Activated CD4-positive, alpha-beta T cell treated with anti-CD3 and anti-CD28 coated beads, Interleukin-10, Interleukin-2, amounts not matched to agents 100 ng/mL and 50 ng/mL, durations not matched to agents 16 hours and 8 hours (primary cell): ENCODE measurements at regions not wholly inside any gene's neighbourhood (a gene's known extent, or its start where the extent isn't known, plus 50 kb on each side); places are given as distances from the start of the nearest gene placed in this dataset.

Experiments used
- DNase-seq: peaks from one replicate; pipeline ENCODE4 v3.0.0-alpha.2; 2020

- DNase-seq, result no peak
Measured at GRCh38 chr7:21030237-21030871, 243.7 kb upstream of the SP8 start.

GRCh38 chr7:21041252-21041651 is 254.6 kb upstream of the SP8 start:
- DNase-seq, result no peak

DNA sequence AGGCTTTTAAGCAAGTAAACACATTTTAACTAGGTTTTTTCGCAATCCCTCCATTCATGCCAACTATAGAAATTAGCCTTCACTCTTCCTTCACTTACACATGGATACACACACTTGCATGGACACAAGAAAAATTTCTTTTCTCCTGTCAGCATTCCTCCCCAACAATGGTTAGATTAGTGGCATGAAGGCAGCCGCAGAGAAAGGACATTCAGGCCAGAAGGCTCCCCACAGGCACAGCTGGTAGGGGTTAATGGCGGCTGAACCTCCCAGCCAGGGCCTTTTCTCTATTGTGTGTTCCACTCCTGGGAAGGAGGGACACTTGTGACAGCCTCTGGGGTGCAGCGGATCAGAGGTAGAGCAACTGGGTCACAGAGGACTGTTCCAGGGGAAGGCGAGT is 255.0 kb upstream of the SP8 start:
- DNase-seq, result no peak

- DNase-seq, result no peak
Measured at GRCh38 chr7:21044384-21044783, 257.7 kb upstream of the SP8 start.

DNA sequence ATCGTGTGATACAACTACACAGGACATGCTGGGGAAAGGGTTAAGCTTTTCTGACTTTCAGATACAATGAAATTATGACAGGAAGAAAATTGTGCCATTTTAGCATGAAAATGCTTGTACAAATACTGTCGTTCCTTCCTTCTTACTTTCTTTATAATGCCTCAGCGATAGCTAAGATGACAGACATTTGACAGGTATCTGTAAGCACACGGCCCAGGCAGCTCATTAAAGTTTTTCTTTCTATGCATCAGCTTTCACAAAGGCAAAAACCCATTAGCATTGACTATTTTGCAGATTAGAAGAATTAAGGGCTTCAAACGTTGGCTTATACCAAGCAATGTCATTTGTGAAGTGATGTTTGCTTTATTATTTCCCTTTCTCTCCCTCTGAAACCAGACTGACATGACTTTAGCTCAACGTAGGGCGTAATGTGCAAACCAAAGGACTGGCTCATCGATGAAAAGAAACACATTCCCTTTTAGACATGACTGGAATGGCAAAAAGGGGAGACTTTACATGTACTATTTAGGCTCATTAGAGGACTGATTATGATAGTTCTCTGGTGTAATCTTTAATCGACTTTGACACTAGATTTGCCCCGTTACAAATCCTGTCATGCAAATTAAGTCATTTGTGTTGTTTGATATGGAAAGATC is 258.4 kb upstream of the SP8 start:
- DNase-seq, result no peak

DNA sequence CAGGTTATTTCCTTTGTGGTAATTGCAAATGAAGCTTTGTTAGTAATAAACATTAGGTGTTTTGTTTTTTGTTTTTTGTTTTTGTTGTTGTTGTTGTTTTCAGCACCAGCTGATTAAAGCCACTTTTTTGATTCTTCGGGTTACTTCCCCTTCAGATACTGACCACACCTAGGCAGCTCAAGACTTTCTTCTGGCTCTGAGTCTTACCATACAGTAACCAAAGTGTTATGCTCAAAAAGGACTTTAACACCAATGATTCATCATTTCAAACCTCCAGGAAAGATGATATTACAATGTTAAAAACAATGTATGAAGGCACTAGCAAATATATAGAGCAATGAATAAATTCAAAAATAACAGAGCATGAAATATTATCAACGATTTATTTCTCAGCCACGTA is 265.2 kb upstream of the SP8 start:
- no peak for DNase-seq

DNA sequence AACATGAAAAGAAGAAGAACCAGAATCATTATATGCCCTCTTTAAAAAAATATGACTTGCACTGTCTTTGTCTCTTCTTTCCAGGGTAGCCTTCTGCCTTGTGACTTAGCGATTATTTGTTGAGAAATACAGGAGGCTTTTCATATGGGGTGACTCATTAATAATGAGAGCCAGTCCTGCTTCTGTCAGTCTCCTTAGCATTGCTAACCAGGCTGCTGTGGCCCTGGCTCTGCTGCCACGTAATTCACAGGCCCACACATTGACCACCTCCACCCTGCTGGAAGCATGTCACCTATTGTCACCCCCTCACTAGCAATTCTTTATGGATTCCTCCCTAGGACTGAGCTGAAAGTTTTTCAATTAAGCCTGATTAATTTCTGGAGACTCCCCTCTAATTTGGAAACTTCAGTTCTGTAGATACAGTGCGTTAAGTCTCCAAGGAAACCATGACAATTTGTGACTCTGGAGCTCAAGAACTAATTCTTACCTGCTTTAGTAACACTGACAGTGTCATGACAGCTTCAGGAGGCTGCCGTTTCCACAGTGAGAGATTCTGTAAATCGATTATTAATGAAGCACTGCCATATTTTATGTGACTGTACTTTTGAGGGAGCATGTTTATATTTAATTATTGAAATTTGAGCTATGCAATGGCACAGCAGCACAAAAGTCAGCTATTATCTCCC is 267.9 kb upstream of the SP8 start:
- DNase-seq, result no peak

- no peak for DNase-seq
Measured at GRCh38 chr7:21059069-21059468, 272.4 kb upstream of the SP8 start.

GRCh38 chr7:21063106-21063505 is 276.4 kb upstream of the SP8 start:
- no peak for DNase-seq

DNA sequence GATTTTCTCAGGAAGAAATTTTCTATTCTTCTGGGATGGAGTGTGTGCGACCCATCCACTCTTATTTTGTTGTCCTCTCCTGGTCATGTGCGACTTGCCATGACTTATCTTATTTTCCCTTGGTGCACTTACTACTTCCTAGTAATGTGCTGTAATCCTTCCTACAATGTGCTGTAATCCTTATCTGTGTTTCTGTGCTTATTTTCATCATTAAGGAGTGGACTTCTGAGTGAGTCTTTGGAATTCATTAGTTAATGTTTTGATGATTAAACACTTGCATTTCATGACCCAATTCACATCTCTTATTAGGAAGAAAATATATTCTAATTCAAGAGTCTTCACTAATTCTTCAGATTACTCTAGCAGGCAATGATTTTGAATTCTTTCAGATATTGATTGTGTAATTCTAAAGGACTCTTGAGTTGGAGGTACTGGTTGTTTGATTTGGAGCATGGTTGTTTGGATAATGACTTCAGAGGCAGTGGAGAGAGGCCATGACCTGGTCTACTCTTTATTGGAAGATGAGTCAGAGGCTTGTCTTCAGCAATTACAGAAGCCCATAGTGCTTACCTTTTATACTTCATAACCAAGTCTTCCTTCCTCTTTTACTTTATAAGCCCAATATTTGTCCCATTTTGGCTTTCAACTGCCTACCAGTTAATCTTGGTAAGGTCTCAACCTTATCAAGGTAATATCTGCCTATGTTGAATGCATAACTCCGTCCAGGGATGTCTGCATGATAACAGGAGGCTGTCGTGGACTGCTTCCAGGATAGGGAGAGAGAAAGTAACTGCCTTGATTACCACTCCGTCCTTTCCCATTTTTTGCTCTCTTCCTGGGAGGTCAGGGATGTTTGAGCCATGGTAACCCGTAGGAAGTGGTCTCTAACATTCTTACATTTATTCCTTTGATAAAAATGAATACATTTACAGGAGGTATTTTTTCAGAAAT is 278.3 kb upstream of the SP8 start:
- DNase-seq, result no peak

DNA sequence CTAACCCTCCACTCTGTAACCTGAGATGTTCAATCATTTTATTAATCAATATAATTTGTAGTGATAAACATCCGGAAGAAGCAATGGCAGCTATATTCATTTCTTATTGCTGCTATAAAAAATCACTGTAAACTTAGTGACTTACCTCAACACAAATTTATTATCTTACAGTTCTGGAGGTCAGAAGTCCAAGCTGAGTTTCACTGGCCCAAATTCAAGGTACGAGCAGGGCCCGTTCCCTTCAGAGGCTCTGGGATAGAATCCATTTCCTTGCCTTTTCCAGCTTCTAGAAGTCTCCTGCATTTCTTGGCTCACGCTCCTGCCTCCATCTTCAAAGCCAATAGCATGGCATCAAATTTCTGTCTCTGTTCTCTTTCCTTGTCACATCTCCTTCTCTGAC is 279.5 kb upstream of the SP8 start:
- no peak for DNase-seq

DNA sequence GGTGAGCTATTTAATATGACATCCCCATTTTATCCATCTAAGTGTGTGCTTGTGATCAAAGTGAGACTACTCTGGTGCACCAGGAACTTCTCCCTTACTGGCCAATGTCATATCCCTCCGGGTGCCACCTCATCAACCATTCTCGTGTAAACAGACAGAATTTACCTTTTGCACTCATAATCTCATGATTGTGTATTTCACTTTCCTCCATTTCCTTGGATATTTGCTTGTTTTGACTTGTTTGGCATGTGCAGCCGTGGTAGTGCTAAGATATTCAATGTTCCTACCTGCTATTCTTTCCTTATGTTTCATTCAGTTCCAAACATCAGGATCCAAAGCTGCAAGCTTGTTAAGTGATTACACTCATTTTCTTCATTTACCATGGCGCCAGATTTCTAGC is 280.5 kb upstream of the SP8 start:
- DNase-seq, result no peak

DNA sequence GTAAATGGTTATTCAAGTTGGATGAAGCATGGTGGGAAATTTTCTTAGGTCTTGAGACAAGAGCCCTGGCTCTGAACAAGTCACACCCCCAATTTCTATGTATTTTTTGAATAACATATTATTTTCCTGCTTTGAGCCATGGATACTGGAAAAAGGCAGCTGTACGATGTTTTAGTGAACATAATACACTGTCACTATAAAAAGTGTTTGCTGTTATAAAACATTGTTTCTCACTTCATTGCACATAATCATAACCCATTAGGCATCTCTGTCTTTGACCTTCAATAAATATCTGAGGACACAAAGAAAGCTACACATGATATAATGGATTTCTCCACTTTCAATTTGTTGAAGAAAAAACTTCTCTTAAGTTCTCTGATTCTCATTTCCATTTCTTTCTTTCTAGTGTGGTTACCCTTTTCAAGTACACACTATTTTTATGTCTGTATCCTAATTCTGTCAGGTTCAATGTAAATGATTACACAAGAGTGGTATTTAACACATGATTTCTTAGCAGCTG is 283.9 kb upstream of the SP8 start:
- no peak for DNase-seq

DNA sequence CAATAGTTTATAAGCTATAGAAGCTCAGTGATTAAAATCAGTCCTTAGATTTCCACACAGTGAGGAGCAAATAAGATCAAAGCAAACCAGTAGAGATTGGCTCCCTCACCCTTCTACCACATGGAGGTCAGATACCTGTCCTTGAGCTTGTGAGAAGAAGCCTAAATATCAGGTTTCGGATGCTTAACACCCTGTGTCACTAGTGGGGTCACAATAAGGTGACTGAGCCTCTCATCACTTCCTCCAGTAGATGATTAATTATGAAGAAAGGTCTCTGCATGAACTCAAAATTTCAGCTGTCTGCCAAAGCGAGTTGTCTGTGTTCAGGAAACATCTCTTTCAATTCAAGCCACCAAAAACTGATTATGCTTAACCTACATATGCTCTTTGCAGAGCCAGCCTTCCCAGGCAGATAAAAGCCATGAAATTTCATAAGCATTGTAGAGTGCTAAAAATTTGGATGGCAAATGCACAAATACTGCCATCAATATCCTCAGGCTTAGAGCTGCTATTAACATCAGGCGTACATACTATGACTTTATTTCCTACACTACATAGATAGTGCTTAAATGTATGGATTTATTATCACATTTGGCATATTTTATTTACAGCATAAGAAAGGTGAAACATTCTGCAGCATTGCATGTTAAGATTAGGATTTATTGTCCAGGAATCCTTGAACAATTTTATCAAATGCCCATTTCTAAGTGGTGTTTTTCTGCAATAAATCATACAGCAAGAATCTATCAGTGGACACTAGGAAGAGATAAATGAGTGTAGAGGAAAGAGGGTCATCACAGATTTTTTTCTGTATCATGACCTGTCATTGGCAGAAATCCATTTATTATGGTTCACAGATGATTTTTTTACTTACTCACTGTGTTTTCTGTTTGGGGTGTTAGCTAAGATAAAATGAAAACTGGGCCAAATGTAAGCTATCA is 285.1 kb upstream of the SP8 start:
- no peak for DNase-seq

GRCh38 chr7:21076054-21076453 is 289.4 kb upstream of the SP8 start:
- no peak for DNase-seq

- DNase-seq, result no peak
Measured at GRCh38 chr7:21076574-21076973, 289.9 kb upstream of the SP8 start.

DNA sequence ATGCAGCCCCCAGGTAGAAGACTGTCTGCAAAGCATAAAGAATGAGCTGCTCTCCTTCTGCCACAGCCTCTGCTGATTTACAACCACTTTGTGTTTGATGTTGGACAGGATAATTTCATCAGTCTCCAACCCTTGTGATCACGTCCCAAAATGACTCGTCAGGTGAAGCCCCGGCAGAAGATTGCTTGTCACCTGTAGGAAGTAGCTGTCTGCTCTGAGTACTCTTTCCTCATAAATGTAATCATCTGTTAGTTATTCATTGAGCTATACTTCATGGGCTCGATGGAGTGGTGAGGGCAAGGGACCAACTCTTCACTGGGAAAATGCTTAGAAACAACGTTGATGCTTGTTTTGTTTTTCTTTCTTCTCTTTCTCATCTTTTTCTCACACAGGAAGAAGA is 290.9 kb upstream of the SP8 start:
- DNase-seq, result no peak

DNA sequence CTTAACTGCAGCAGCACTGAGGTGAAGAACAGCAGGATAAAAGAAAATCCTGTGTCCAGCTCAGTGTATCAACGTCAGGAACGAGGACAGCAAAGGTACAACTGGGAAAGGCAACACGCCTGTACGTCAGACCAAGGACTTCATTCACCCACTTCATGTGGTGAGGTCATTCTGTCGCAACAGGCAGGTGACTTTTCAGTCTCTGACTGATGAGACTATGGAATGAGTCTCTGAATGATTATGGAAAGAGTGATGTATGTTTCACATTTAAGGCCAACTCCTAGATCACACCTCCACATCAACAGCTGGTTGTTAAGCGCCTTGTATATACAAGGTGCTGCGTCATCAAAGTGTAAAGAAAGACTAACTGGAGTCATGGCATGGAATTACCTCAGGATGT is 297.6 kb upstream of the SP8 start:
- DNase-seq, result no peak

- DNase-seq, result no peak
Measured at GRCh38 chr7:21086688-21087087, 300.0 kb upstream of the SP8 start.

DNA sequence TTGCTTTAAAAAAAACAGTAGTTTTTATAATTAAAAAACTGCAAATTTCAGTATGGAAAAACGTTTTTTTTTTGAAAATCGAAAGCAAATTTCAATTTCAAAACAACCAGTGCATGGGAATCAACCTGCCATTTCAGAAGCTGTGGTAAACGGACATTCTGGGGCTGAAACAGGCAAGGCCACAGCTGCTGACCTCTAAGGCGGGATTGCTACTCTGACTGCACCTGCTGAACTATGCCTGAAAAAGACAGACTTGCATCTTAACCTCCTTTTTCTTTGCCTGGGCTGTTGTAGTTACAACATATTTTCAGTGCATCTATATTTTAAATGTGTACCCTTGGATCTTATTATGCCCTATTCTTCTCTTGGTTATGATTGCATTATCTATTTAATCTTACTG is 303.0 kb upstream of the SP8 start:
- no peak for DNase-seq

GRCh38 chr7:21092766-21093702 is 306.3 kb upstream of the SP8 start:
- no peak for DNase-seq
